Tibial nerve (tissue), 3 donors: ENCODE measurements at regions not wholly inside any gene's neighbourhood (a gene's known extent, or its start where the extent isn't known, plus 50 kb on each side); places are given as distances from the start of the nearest gene placed in this dataset.

Experiments used
- POLR2A ChIP-seq, 2 donors: fragments of 450-650 bp; IDR thresholded peaks; one replicate each; pipeline ENCODE4 v1.6.1; 2017; ENCODE audit warnings: antibody characterized with exemption in 2 of 2, mild to moderate bottlenecking in 2 of 2, moderate library complexity in 2 of 2
- TF ChIP-seq, protein P1 (sequence below), 5 experiments: fragments of 200-600 bp in 3 of 5; fragments of 450-650 bp in 2 of 5; sonication (generic) in 3 of 5; IDR thresholded peaks; one replicate each; pipeline ENCODE4 v1.5.1; 2016 to 2019; ENCODE audit warnings: antibody characterized with exemption in 5 of 5, mild to moderate bottlenecking in 3 of 5, moderate library complexity in 2 of 5

DNA sequence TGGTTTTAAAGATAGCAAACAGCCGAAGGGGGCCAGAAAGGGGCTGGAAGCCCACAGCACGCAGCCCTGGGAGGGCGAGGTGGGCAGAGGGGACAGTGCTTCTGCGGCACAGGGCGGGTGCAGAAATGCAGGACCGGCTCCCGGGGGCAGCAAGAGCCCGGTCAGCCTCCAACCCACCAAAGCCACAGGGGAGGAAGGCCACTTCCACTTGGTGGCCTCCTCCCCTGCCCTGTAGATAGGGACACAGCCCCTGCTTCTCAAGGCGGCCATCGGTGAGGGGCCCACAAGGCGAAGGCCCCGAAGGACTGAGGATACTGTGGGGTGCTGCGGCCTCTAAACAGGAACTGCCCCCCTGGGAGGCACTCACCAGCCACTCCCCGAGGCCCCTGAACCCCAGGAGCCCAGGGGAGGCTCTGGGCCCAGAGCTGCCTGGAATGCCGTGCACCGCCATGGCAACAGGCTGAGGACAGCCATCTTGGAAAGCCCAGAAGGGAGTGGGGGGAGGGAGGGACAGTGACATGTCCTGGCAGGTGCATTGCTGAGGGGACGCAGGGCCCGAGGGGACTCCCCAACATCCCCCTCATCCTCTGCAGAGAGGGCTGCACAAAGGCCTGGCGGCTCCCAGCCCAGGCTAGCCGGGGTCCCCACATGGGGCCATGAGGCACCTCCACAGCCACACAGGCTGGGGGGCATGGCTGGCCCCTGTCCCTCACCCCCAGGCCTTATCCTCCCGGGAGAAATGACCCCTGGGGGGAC is 114.7 kb downstream of the NCOR2 start:
- TF ChIP-seq, protein P1, sequence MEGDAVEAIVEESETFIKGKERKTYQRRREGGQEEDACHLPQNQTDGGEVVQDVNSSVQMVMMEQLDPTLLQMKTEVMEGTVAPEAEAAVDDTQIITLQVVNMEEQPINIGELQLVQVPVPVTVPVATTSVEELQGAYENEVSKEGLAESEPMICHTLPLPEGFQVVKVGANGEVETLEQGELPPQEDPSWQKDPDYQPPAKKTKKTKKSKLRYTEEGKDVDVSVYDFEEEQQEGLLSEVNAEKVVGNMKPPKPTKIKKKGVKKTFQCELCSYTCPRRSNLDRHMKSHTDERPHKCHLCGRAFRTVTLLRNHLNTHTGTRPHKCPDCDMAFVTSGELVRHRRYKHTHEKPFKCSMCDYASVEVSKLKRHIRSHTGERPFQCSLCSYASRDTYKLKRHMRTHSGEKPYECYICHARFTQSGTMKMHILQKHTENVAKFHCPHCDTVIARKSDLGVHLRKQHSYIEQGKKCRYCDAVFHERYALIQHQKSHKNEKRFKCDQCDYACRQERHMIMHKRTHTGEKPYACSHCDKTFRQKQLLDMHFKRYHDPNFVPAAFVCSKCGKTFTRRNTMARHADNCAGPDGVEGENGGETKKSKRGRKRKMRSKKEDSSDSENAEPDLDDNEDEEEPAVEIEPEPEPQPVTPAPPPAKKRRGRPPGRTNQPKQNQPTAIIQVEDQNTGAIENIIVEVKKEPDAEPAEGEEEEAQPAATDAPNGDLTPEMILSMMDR (IDR thresholded peaks at IDR 0.05), result no peak
- no peak for TF ChIP-seq POLR2A (IDR thresholded peaks at IDR 0.05)
